Keratinocyte (primary cell): ENCODE measurements at regions not wholly inside any gene's neighbourhood (a gene's known extent, or its start where the extent isn't known, plus 50 kb on each side); places are given as distances from the start of the nearest gene placed in this dataset.

Source experiments
- DNase-seq: peaks from one replicate; pipeline ENCODE4 v3.0.0-alpha.2; 2011; ENCODE audit warnings: low read depth, missing footprints, low spot score
- FAIRE-seq: peaks from 2 replicates; lab custom pipeline; 2011; peaks lifted over from hg19 to GRCh38; lab: Jason Lieb, UNC
- H2AFZ ChIP-seq: 2 replicates; pipeline ENCODE4 v1.6.0; 2012; ENCODE audit warnings: low read length, control low read depth, inconsistent platforms; ENCODE audit not compliant: control insufficient read depth
- H3K27ac ChIP-seq: 2 replicates; pipeline ENCODE4 v1.5.1; 2011; ENCODE audit warnings: low read length; ENCODE audit not compliant: control insufficient read depth, insufficient read depth
- H3K27me3 ChIP-seq: 3 replicates; pipeline ENCODE4 v1.6.0; 2011; ENCODE audit warnings: low read length; ENCODE audit not compliant: control insufficient read depth, insufficient read depth; ENCODE audit errors: extremely low read depth
- H3K36me3 ChIP-seq, 2 experiments: 2 replicates in 1 of 2; 3 replicates in 1 of 2; pipeline ENCODE4 v1.5.1; 2011; ENCODE audit warnings: low read length in 2 of 2, mild to moderate bottlenecking in 1 of 2; ENCODE audit not compliant: control insufficient read depth in 2 of 2, insufficient read depth in 2 of 2; ENCODE audit errors: extremely low read depth in 1 of 2
- H3K4me1 ChIP-seq: 3 replicates; pipeline ENCODE4 v1.5.1; 2011; ENCODE audit warnings: low read length; ENCODE audit not compliant: control insufficient read depth, insufficient read depth; ENCODE audit errors: extremely low read depth
- H3K4me2 ChIP-seq: 3 replicates; pipeline ENCODE4 v1.6.0; 2011; ENCODE audit warnings: low read depth, low read length; ENCODE audit not compliant: control insufficient read depth, insufficient read depth; ENCODE audit errors: extremely low read depth
- H3K4me3 ChIP-seq, 3 experiments: fragments of 200-600 bp in 1 of 3; sonication (generic) in 1 of 3; 2 replicates in 2 of 3; 3 replicates in 1 of 3; pipeline ENCODE4 v1.5.1; 2011 to 2016; ENCODE audit warnings: low read length in 3 of 3, mild to moderate bottlenecking in 3 of 3, control low read depth in 2 of 3, inconsistent platforms in 1 of 3, low read depth in 1 of 3, mixed read lengths in 1 of 3, mixed run types in 1 of 3, moderate library complexity in 1 of 3; ENCODE audit not compliant: control insufficient read depth in 2 of 3, insufficient read depth in 2 of 3; ENCODE audit errors: extremely low read depth in 1 of 3
- H3K79me2 ChIP-seq: 2 replicates; pipeline ENCODE4 v1.6.0; 2012; ENCODE audit warnings: low read length; ENCODE audit not compliant: control insufficient read depth, insufficient read depth
- H3K9ac ChIP-seq: 3 replicates; pipeline ENCODE4 v1.6.0; 2011; ENCODE audit warnings: low read length; ENCODE audit not compliant: control insufficient read depth, insufficient read depth; ENCODE audit errors: extremely low read depth
- H3K9me1 ChIP-seq: 3 replicates; pipeline ENCODE4 v1.6.0; 2011; ENCODE audit warnings: low read length; ENCODE audit not compliant: control insufficient read depth, insufficient read depth; ENCODE audit errors: extremely low read depth
- H3K9me3 ChIP-seq: 2 replicates; pipeline ENCODE4 v1.5.1; 2012; ENCODE audit warnings: low read depth, low read length; ENCODE audit not compliant: control insufficient read depth
- H4K20me1 ChIP-seq: 3 replicates; pipeline ENCODE4 v1.6.0; 2011; ENCODE audit warnings: low read length; ENCODE audit not compliant: control insufficient read depth, insufficient read depth; ENCODE audit errors: extremely low read depth
- EZH2 ChIP-seq: IDR thresholded peaks from one replicate; pipeline ENCODE4 v1.6.1; 2012; ENCODE audit warnings: inconsistent platforms, mild to moderate bottlenecking, low read length, moderate library complexity
- dilution Hi-C: fragments of 300-500 bp; cut with MboI; formaldehyde crosslinking; loops from one replicate; pipeline ENCODE4 v1.7.0; 2020; ENCODE audit warnings: low sequenced_read_pairs; ENCODE audit not compliant: extremely low pct_ligation_motif_present
- TF ChIP-seq, protein P1 (sequence below), 3 experiments: IDR thresholded peaks in 1 of 3; conservative IDR thresholded peaks in 1 of 3; optimal IDR thresholded peaks in 1 of 3; 2 replicates in 2 of 3; 3 replicates in 1 of 3; pipeline versions ENCODE3 to v1.5.1; 2011; ENCODE audit warnings: low read length in 3 of 3, mild to moderate bottlenecking in 3 of 3, moderate library complexity in 2 of 3, control low read depth in 1 of 3, inconsistent platforms in 1 of 3; ENCODE audit not compliant: insufficient read depth in 2 of 3; ENCODE audit errors: extremely low read depth in 1 of 3

DNA sequence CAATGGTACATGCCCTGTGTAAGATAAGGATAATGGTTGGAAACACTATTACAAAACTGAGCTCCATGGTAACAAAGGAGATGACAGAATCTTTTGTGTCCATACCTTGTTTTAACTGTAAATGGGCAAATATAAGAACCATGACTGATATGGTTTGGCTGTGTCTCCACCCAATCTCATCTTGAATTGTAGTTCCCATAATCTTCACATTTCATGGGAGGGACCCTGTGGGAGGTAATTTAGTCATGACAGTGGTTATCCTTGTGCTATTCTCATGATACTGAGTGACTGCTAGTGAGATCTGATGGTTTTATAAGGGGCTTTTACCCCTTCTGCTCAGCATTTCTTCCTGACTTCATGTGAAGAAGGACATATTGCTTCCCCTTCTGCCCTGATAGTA is 211.7 kb upstream of the RGPD4 start:
- Histone ChIP-seq H4K20me1 (no peaks in the 10 kb centered on the region), H3K36me3 (no peaks in the 10 kb centered on the region), H3K9me3 (peaks cover 3% of the 10 kb centered on the region), H3K27me3 (no peaks in the 10 kb centered on the region), H3K4me1 (no peaks in the 10 kb centered on the region), H3K4me3 (no peak overlapping the region), H3K4me2 (no peak overlapping the region), H3K9me1 (no peaks in the 10 kb centered on the region), H3K79me2 (no peaks in the 10 kb centered on the region), H3K27ac (no peak overlapping the region), H3K9ac (no peak overlapping the region), H2AFZ (no peak overlapping the region)
- dilution Hi-C loops, result no loop called here
- TF ChIP-seq, protein P1, sequence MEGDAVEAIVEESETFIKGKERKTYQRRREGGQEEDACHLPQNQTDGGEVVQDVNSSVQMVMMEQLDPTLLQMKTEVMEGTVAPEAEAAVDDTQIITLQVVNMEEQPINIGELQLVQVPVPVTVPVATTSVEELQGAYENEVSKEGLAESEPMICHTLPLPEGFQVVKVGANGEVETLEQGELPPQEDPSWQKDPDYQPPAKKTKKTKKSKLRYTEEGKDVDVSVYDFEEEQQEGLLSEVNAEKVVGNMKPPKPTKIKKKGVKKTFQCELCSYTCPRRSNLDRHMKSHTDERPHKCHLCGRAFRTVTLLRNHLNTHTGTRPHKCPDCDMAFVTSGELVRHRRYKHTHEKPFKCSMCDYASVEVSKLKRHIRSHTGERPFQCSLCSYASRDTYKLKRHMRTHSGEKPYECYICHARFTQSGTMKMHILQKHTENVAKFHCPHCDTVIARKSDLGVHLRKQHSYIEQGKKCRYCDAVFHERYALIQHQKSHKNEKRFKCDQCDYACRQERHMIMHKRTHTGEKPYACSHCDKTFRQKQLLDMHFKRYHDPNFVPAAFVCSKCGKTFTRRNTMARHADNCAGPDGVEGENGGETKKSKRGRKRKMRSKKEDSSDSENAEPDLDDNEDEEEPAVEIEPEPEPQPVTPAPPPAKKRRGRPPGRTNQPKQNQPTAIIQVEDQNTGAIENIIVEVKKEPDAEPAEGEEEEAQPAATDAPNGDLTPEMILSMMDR (optimal IDR thresholded peaks at IDR 0.05 in 1 of 3, IDR thresholded peaks at IDR 0.05 in 1 of 3, conservative IDR thresholded peaks at IDR 0.05 in 1 of 3; ENCODE audit: extremely low read depth in 1 of 3, insufficient read depth in 2 of 3, low read length in 3 of 3), result no peak
- no peak for TF ChIP-seq EZH2
- DNase-seq (no peak), FAIRE-seq (no peak)

- H3K36me3 ChIP-seq, result no peaks in the 10 kb centered on the region
- H3K9me3 ChIP-seq, result peaks cover 3% of the 10 kb centered on the region
- dilution Hi-C loops, result no loop called here
- no peak overlapping the region for H3K4me3 ChIP-seq
- no peak overlapping the region for H3K9ac ChIP-seq
- no peaks in the 10 kb centered on the region for H4K20me1 ChIP-seq
- no peaks in the 10 kb centered on the region for H3K4me1 ChIP-seq
- H3K79me2 ChIP-seq, result no peaks in the 10 kb centered on the region
- H2AFZ ChIP-seq, result no peak overlapping the region
- H3K9me1 ChIP-seq, result no peaks in the 10 kb centered on the region
- no peaks in the 10 kb centered on the region for H3K27me3 ChIP-seq
- no peak overlapping the region for H3K27ac ChIP-seq
- no peak overlapping the region for H3K4me2 ChIP-seq
- TF ChIP-seq, protein P1 (optimal IDR thresholded peaks at IDR 0.05 in 1 of 3, IDR thresholded peaks at IDR 0.05 in 1 of 3, conservative IDR thresholded peaks at IDR 0.05 in 1 of 3; ENCODE audit: extremely low read depth in 1 of 3, insufficient read depth in 2 of 3, low read length in 3 of 3), result no peak
- TF ChIP-seq EZH2, result no peak
- DNase-seq (no peak), FAIRE-seq (no peak)
Observed at GRCh38 chr2:107618769-107619168, 207.9 kb upstream of the RGPD4 start.
